Naive thymus-derived CD4-positive, alpha-beta T cell (primary cell): ENCODE measurements at regions not wholly inside any gene's neighbourhood (a gene's known extent, or its start where the extent isn't known, plus 50 kb on each side); places are given as distances from the start of the nearest gene placed in this dataset.

ENCODE experiments used
- ATAC-seq: fragments of 150-1000 bp; cut with Tn5 transposase; 2 replicates; pipeline ENCODE4 v1.10.0; 2021; ENCODE audit warnings: mild to moderate bottlenecking, moderate library complexity
- CTCF ChIA-PET: fragments of 350-600 bp; sonication (Branson Sonifier 250); formaldehyde crosslinking; loops from one replicate; lab custom pipeline; 2021; ENCODE audit warnings: antibody characterized with exemption; lab: Charles Lee
- POLR2A ChIA-PET: fragments of 350-600 bp; sonication (Branson Sonifier 250); formaldehyde crosslinking; loops from one replicate; lab custom pipeline; 2021; ENCODE audit warnings: antibody characterized with exemption, inconsistent platforms; lab: Charles Lee
- DNase-seq, 9 donors: peaks; one replicate each; pipeline versions ENCODE4 v3.0.0 to v3.0.0-alpha.2; 2020 to 2022; ENCODE audit warnings: mixed read lengths in 1 of 9
- H3K27ac ChIP-seq: one replicate; pipeline ENCODE4 v1.7.0; 2013; ENCODE audit warnings: mild to moderate bottlenecking, low read depth, low read length, moderate library complexity
- H3K27me3 ChIP-seq, 2 donors: one replicate each; pipeline ENCODE4 v1.7.0; 2013; ENCODE audit warnings: low read length in 2 of 2, mild to moderate bottlenecking in 2 of 2, moderate library complexity in 2 of 2; ENCODE audit not compliant: control insufficient read depth in 2 of 2, insufficient read depth in 2 of 2
- H3K36me3 ChIP-seq, 3 experiments: 1 replicate in 2 of 3; 2 replicates in 1 of 3; pipeline ENCODE4 v1.7.0; 2013; ENCODE audit warnings: low read length in 3 of 3, mild to moderate bottlenecking in 3 of 3, moderate library complexity in 1 of 3; ENCODE audit not compliant: insufficient read depth in 3 of 3, control insufficient read depth in 2 of 3
- H3K4me1 ChIP-seq, 2 donors: one replicate each; pipeline ENCODE4 v1.7.0; 2013; ENCODE audit warnings: low read length in 2 of 2, mild to moderate bottlenecking in 2 of 2, moderate library complexity in 1 of 2; ENCODE audit not compliant: control insufficient read depth in 2 of 2, insufficient read depth in 2 of 2
- H3K4me3 ChIP-seq: 2 replicates; pipeline ENCODE4 v1.7.0; 2013; ENCODE audit warnings: mild to moderate bottlenecking, low read length
- H3K9me3 ChIP-seq, 3 experiments: 1 replicate in 2 of 3; 2 replicates in 1 of 3; pipeline ENCODE4 v1.7.0; 2013; ENCODE audit warnings: low read length in 3 of 3; ENCODE audit not compliant: control insufficient read depth in 2 of 3
- H3K27ac Mint-ChIP-seq, 9 donors: one replicate each; pipeline ENCODE4 v1.8.0; 2020 to 2022; ENCODE audit warnings: mixed read lengths in 9 of 9, mild to moderate bottlenecking in 8 of 9, moderate library complexity in 5 of 9, inconsistent platforms in 2 of 9
- H3K27me3 Mint-ChIP-seq, 5 donors: one replicate each; pipeline ENCODE4 v1.8.0; 2021 to 2022; ENCODE audit warnings: mixed read lengths in 5 of 5, mild to moderate bottlenecking in 1 of 5
- H3K36me3 Mint-ChIP-seq, 5 donors: one replicate each; pipeline ENCODE4 v1.8.0; 2020 to 2022; ENCODE audit warnings: mixed read lengths in 5 of 5, mild to moderate bottlenecking in 3 of 5, inconsistent platforms in 1 of 5
- H3K4me1 Mint-ChIP-seq, 7 donors: one replicate each; pipeline ENCODE4 v1.8.0; 2020 to 2022; ENCODE audit warnings: mixed read lengths in 7 of 7, mild to moderate bottlenecking in 3 of 7, inconsistent platforms in 1 of 7
- H3K4me3 Mint-ChIP-seq, 10 donors: one replicate each; pipeline ENCODE4 v1.8.0; 2020 to 2022; ENCODE audit warnings: mild to moderate bottlenecking in 10 of 10, mixed read lengths in 10 of 10, moderate library complexity in 6 of 10, inconsistent platforms in 2 of 10
- H3K9me3 Mint-ChIP-seq, 11 donors: one replicate each; pipeline ENCODE4 v1.8.0; 2020 to 2022; ENCODE audit warnings: mixed read lengths in 11 of 11, mild to moderate bottlenecking in 4 of 11, inconsistent platforms in 1 of 11, moderate library complexity in 1 of 11
- intact Hi-C, 2 donors: fragments of 100-400 bp; cut with micrococcal nuclease; formaldehyde crosslinking; loops; one replicate each; pipeline ENCODE4 v1.15.1; 2023

DNA sequence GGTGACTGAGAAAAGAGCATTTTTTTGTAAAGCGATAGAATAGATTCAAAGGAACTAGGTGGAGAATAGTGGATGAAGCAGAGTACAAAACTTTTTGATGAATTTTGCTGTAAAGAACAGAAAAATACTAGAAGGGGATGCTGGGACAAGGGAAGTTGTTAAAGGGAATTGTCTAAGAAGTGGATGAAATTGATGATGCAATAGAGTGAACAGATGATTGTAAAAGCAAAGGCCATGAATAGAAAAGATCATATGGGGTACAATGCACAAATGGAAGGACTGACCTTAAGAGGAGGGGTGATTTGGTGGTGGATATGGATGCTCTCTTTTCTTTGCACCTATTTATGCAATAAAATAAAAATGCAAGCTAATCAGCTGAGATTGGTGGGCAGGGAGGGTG is 262.7 kb upstream of the MAD2L1 start:
- ChIA-PET CTCF (no interaction called here), POLR2A (no interaction called here)
- Mint-ChIP-seq H3K36me3 (no peaks in the 10 kb centered on the region), H3K9me3 (peaks cover 0 to 4% (median 0%) of the 10 kb centered on the region in 11 donors), H3K4me3 (no peak overlapping the region), H3K4me1 (no peaks in the 10 kb centered on the region), H3K27ac (no peak overlapping the region), H3K27me3 (peaks cover 0 to 18% (median 4%) of the 10 kb centered on the region in 5 donors)
- no peak overlapping the region for H3K4me3 ChIP-seq
- H3K27me3 ChIP-seq: no peaks in the 10 kb centered on the region
- no peaks in the 10 kb centered on the region for H3K4me1 ChIP-seq
- H3K9me3 ChIP-seq: no peaks in the 10 kb centered on the region
- H3K36me3 ChIP-seq: no peaks in the 10 kb centered on the region
- ATAC-seq: no peak
- intact Hi-C loops: no loop called here
- H3K27ac ChIP-seq: no peak overlapping the region
- no peak for DNase-seq

DNA sequence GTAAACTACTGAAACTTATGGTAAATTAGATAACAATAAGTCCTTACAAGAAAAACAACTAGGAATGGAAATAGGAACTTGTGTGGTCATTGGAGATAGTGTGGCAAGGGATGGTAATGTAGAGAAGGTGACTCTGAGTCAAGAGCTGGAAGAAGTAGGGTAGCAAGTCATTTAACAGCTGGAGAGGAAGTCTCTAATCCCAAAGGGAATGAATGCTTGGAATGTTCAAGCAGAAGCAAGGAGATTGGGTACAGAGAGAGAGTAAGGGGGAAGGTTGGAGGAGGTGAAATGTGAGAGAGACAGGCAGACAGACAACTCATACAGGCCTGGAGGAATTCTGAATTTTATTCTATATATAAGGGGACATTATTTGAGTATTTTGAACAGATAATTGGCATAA is 260.6 kb upstream of the MAD2L1 start:
- Mint-ChIP-seq H3K27me3 (peaks cover 0 to 17% (median 4%) of the 10 kb centered on the region in 5 donors), H3K36me3 (no peaks in the 10 kb centered on the region), H3K27ac (no peak overlapping the region), H3K4me1 (no peaks in the 10 kb centered on the region), H3K9me3 (peaks cover 0 to 4% (median 0%) of the 10 kb centered on the region in 11 donors), H3K4me3 (no peak overlapping the region)
- H3K4me1 ChIP-seq: no peaks in the 10 kb centered on the region
- ATAC-seq: no peak
- no peaks in the 10 kb centered on the region for H3K9me3 ChIP-seq
- intact Hi-C loops: no loop called here
- no peak overlapping the region for H3K4me3 ChIP-seq
- no peaks in the 10 kb centered on the region for H3K27me3 ChIP-seq
- H3K36me3 ChIP-seq: no peaks in the 10 kb centered on the region
- POLR2A ChIA-PET: no interaction called here
- no peak overlapping the region for H3K27ac ChIP-seq
- CTCF ChIA-PET: no interaction called here
- no peak for DNase-seq

DNA sequence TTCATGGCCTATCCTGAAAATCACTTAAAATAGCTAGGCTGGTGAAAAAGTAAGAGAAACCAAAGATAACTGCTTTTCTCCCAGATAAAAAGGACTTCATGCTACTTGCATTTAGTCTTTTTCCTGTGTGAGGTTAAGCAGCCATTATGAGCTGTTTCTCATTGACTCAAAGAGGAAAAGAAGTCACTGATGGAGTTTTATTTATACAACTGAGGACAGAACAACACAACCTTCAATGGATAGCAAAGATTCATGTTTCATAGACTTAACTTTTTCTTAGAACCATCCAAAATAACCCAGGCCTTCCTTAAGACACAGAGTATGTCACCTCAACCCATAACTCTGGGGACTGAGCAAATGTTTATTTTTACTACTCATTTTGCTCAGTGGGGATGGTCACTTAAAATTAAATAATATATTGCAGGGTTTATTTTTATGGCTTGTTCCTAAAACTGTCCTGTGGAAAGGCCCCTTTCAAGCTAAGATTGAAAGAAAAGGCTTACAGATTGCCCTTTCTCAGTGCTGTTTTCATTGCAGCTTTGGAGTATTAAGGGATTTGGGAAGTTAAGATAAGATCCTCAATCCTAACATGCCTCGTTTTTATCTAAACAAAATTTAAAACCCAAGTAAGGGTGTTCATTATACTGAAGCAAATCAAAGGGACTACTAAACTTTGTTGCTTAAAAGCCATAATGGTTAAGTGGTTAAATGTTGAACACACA is 252.6 kb upstream of the MAD2L1 start:
- POLR2A ChIA-PET: no interaction called here
- CTCF ChIA-PET: no interaction called here
- intact Hi-C loops: no loop called here

DNA sequence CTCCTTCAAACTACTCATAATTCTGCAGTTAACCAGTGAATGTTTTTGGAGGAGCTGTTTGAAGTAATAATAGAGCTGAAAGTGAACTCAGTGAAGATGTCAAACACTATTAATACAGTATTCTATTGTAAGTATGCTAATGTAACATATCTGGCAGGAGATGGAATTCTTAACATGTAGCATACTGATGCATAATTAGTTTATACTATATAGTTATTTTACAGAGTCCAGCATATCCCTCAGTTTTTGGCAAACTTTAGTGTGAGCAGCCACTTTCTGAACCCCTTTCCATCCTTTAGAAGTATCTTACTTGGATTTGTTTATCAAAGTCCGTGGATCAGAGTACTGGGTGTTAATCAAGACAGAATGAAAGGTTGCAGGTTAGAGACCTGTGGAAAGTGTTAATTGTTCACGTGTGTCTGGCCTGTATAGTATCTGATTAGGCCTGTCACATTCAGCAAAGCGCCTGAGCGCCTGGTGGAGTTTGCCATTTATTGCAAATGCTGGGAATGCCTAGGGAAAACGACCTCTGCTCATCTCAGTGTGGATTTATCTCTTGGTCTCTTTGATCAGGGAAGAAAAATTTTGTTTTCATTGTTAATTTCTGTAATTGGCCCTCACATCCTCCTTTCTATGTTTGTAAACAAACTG is 251.7 kb upstream of the MAD2L1 start:
- H3K9me3 Mint-ChIP-seq: peaks cover 0 to 4% (median 0%) of the 10 kb centered on the region in 11 donors
- DNase-seq (no peak), ATAC-seq (no peak)
- H3K4me3 Mint-ChIP-seq: no peak overlapping the region
- Histone ChIP-seq H3K9me3 (no peaks in the 10 kb centered on the region), H3K27me3 (no peaks in the 10 kb centered on the region), H3K36me3 (no peaks in the 10 kb centered on the region), H3K4me1 (no peaks in the 10 kb centered on the region), H3K4me3 (no peak overlapping the region), H3K27ac (no peak overlapping the region)
- intact Hi-C loops: no loop called here
- H3K27me3 Mint-ChIP-seq: peaks cover 0 to 25% (median 4%) of the 10 kb centered on the region in 5 donors
- H3K36me3 Mint-ChIP-seq: no peaks in the 10 kb centered on the region
- POLR2A ChIA-PET: no interaction called here
- CTCF ChIA-PET: no interaction called here
- no peak overlapping the region for H3K27ac Mint-ChIP-seq
- peaks cover 0 to 1% (median 0%) of the 10 kb centered on the region in 7 donors for H3K4me1 Mint-ChIP-seq

More for the DNA sequence above, 252.6 kb upstream of the MAD2L1 start:
- no peaks in the 10 kb centered on the region for H3K9me3 ChIP-seq
- Mint-ChIP-seq H3K4me3 (no peak overlapping the region), H3K9me3 (peaks cover 0 to 4% (median 0%) of the 10 kb centered on the region in 11 donors), H3K36me3 (no peaks in the 10 kb centered on the region), H3K4me1 (peaks cover 0 to 1% (median 0%) of the 10 kb centered on the region in 7 donors), H3K27ac (no peak overlapping the region), H3K27me3 (peaks cover 0 to 18% (median 0%) of the 10 kb centered on the region in 5 donors)
- H3K27ac ChIP-seq: no peak overlapping the region
- H3K27me3 ChIP-seq: no peaks in the 10 kb centered on the region
- no peaks in the 10 kb centered on the region for H3K4me1 ChIP-seq
- ATAC-seq (no peak), DNase-seq (no peak)
- no peak overlapping the region for H3K4me3 ChIP-seq
- H3K36me3 ChIP-seq: no peaks in the 10 kb centered on the region

DNA sequence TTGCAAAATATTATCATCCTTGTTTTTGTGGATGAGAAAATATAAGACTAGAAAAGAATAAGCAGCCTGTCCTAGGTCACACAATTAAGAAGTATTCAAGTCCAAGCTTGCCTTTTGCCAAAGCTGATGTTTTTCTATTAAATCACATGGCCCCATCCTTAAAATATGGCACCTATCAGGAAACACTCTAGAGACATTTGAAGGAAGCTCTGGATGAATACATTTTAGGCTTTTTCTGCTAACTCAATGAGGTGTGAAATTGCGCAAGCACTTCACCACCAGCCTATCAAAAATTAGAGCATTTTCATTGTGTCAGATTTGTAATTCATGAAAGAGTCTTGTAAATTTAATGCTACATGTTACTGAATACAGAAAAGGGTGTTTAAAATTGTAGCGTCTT is 251.1 kb upstream of the MAD2L1 start:
- H3K4me3 Mint-ChIP-seq: no peak overlapping the region
- no peaks in the 10 kb centered on the region for H3K36me3 Mint-ChIP-seq
- H3K27ac Mint-ChIP-seq: no peak overlapping the region
- no peak overlapping the region for H3K27ac ChIP-seq
- H3K27me3 ChIP-seq: no peaks in the 10 kb centered on the region
- ChIA-PET CTCF (no interaction called here), POLR2A (no interaction called here)
- H3K36me3 ChIP-seq: no peaks in the 10 kb centered on the region
- peaks cover 0 to 4% (median 0%) of the 10 kb centered on the region in 11 donors for H3K9me3 Mint-ChIP-seq
- DNase-seq (no peak), ATAC-seq (no peak)
- H3K9me3 ChIP-seq: no peaks in the 10 kb centered on the region
- intact Hi-C loops: no loop called here
- peaks cover 0 to 1% (median 0%) of the 10 kb centered on the region in 7 donors for H3K4me1 Mint-ChIP-seq
- H3K4me3 ChIP-seq: no peak overlapping the region
- peaks cover 0 to 23% (median 4%) of the 10 kb centered on the region in 5 donors for H3K27me3 Mint-ChIP-seq
- no peaks in the 10 kb centered on the region for H3K4me1 ChIP-seq

DNA sequence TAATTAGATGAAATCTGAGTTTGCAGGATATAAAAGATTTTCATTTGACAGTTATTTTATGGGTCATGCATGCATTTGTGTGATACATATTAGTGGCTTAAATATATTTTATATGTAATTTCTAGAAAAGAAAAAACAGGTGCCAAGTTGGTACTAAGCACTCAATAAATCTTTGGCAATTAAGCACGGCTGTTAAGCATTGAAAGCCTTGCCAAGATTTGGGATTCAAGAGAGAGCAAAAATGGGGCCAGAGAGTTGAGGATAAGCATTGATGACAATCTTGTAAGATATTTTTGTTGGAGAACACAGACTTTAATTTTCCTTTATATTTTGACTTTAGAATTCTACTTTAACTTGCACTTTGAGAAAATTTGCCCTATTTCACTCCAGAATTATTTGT is 249.8 kb upstream of the MAD2L1 start:
- Histone ChIP-seq H3K36me3 (no peaks in the 10 kb centered on the region), H3K4me1 (no peaks in the 10 kb centered on the region), H3K27ac (no peak overlapping the region), H3K27me3 (no peaks in the 10 kb centered on the region), H3K4me3 (no peak overlapping the region), H3K9me3 (no peaks in the 10 kb centered on the region)
- ATAC-seq: no peak
- no peak for DNase-seq
- peaks cover 0 to 21% (median 4%) of the 10 kb centered on the region in 5 donors for H3K27me3 Mint-ChIP-seq
- H3K4me1 Mint-ChIP-seq: peaks cover 0 to 1% (median 0%) of the 10 kb centered on the region in 7 donors
- H3K4me3 Mint-ChIP-seq: no peak overlapping the region
- POLR2A ChIA-PET: no interaction called here
- intact Hi-C loops: no loop called here
- CTCF ChIA-PET: no interaction called here
- no peaks in the 10 kb centered on the region for H3K36me3 Mint-ChIP-seq
- H3K9me3 Mint-ChIP-seq: peaks cover 0 to 4% (median 0%) of the 10 kb centered on the region in 11 donors
- no peak overlapping the region for H3K27ac Mint-ChIP-seq
